ENCODE measurements at regions not wholly inside any gene's neighbourhood (a gene's known extent, or its start where the extent isn't known, plus 50 kb on each side); places are given as distances from the start of the nearest gene placed in this dataset.

GRCh38 chr9:135321580-135321979 lies 158.0 kb upstream of the PPP1R26 start:
- no peak for TF ChIP-seq EP300 (IDR thresholded peaks at IDR 0.05)
- TF ChIP-seq CTCF (IDR thresholded peaks at IDR 0.05), result no peak
- no peak for TF ChIP-seq POLR2A (IDR thresholded peaks at IDR 0.05)
- no peak for TF ChIP-seq POLR2AphosphoS5 (IDR thresholded peaks at IDR 0.05)
- Histone ChIP-seq H3K27me3 (peaks cover 48% of the 10 kb centered on the region), H3K4me1 (no peaks in the 10 kb centered on the region), H3K27ac (no peak overlapping the region), H3K9me3 (peaks cover 0 to 30% (median 0%) of the 10 kb centered on the region in 3 donors), H3K4me3 (no peak overlapping the region), H3K36me3 (no peaks in the 10 kb centered on the region)
- WGBS, 2 donors (ENCODE audit: low coverage in 1 of 2), result 83% methylated on average over 1 of the region's 4 CpGs; no CpG with 5 or more reads in 1 of the 2 donors
- ATAC-seq, result no peak

- no peaks in the 10 kb centered on the region for H3K36me3 ChIP-seq
- H3K27ac ChIP-seq, result no peak overlapping the region
- H3K4me1 ChIP-seq, result no peaks in the 10 kb centered on the region
- peaks cover 76% of the 10 kb centered on the region for H3K27me3 ChIP-seq
- 58 to 64% methylated on average over 4 to 5 of the region's 6 CpGs for WGBS, 2 donors (ENCODE audit: low coverage in 1 of 2)
- ATAC-seq, result no peak
- peaks cover 0 to 50% (median 0%) of the 10 kb centered on the region in 3 donors for H3K9me3 ChIP-seq
- TF ChIP-seq CTCF (IDR thresholded peaks at IDR 0.05) (no peak), POLR2A (IDR thresholded peaks at IDR 0.05) (no peak), EP300 (IDR thresholded peaks at IDR 0.05) (no peak), POLR2AphosphoS5 (IDR thresholded peaks at IDR 0.05) (no peak)
- H3K4me3 ChIP-seq, result no peak overlapping the region
Observed at GRCh38 chr9:135324329-135324728, 155.3 kb upstream of the PPP1R26 start.

GRCh38 chr9:135326141-135326540 lies 153.4 kb upstream of the PPP1R26 start:
- no peak for TF ChIP-seq CTCF (IDR thresholded peaks at IDR 0.05)
- no peak for TF ChIP-seq POLR2A (IDR thresholded peaks at IDR 0.05)
- TF ChIP-seq POLR2AphosphoS5 (IDR thresholded peaks at IDR 0.05), result no peak
- no peak for TF ChIP-seq EP300 (IDR thresholded peaks at IDR 0.05)
- ATAC-seq, result no peak
- WGBS, 2 donors (ENCODE audit: low coverage in 1 of 2), result no CpG with 5 or more reads among the region's 7 CpGs
- Histone ChIP-seq H3K36me3 (no peaks in the 10 kb centered on the region), H3K9me3 (peaks cover 0 to 50% (median 0%) of the 10 kb centered on the region in 3 donors), H3K4me1 (no peaks in the 10 kb centered on the region), H3K27ac (no peak overlapping the region), H3K27me3 (peaks cover 84% of the 10 kb centered on the region), H3K4me3 (no peak overlapping the region)

GRCh38 chr9:135326633-135327152 lies 152.9 kb upstream of the PPP1R26 start:
- no peak overlapping the region for H3K27ac ChIP-seq
- 81 to 90% methylated on average over 4 to 5 of the region's 11 CpGs for WGBS, 2 donors (ENCODE audit: low coverage in 1 of 2)
- peaks cover 0 to 50% (median 0%) of the 10 kb centered on the region in 3 donors for H3K9me3 ChIP-seq
- no peak for ATAC-seq
- H3K27me3 ChIP-seq, result peaks cover 83% of the 10 kb centered on the region
- TF ChIP-seq CTCF (IDR thresholded peaks at IDR 0.05) (no peak), EP300 (IDR thresholded peaks at IDR 0.05) (no peak), POLR2A (IDR thresholded peaks at IDR 0.05) (no peak), POLR2AphosphoS5 (IDR thresholded peaks at IDR 0.05) (no peak)
- H3K4me1 ChIP-seq, result no peaks in the 10 kb centered on the region
- H3K4me3 ChIP-seq, result no peak overlapping the region
- no peaks in the 10 kb centered on the region for H3K36me3 ChIP-seq
